ENCODE measurements at regions not wholly inside any gene's neighbourhood (a gene's known extent, or its start where the extent isn't known, plus 50 kb on each side); places are given as distances from the start of the nearest gene placed in this dataset.
A peak's percentile ranks its signal among the peaks of the same experiment; 100 is the strongest.

- Mint-ChIP-seq H3K4me1 (peaks cover 12% of the 10 kb centered on the region), H3K27me3 (ENCODE audit: low read depth) (peaks cover 20% of the 10 kb centered on the region), H3K27ac (no peak overlapping the region), H3K36me3 (peaks cover 7% of the 10 kb centered on the region), H3K4me3 (no peak overlapping the region), H3K9me3 (peaks cover 15% of the 10 kb centered on the region)
- no peak for DNase-seq (ENCODE audit: low spot score in 2 of 2, unreplicated experiment in 2 of 2)
- TF ChIP-seq CTCF (IDR thresholded peaks at IDR 0.05; ENCODE audit: unreplicated experiment): no peak
Observed at GRCh38 chr16:66236301-66236700, 130.2 kb upstream of the CDH5 start.

GRCh38 chr16:66231452-66232160, 134.9 kb upstream of the CDH5 start:
- H3K4me1 Mint-ChIP-seq: peaks cover 30% of the 10 kb centered on the region
- peak overlapping the region; percentile 77 for H3K27ac Mint-ChIP-seq
- H3K9me3 Mint-ChIP-seq: no peaks in the 10 kb centered on the region
- no peaks in the 10 kb centered on the region for H3K36me3 Mint-ChIP-seq
- no peak for TF ChIP-seq CTCF (IDR thresholded peaks at IDR 0.05; ENCODE audit: unreplicated experiment)
- no peak for DNase-seq (ENCODE audit: low spot score in 2 of 2, unreplicated experiment in 2 of 2)
- H3K27me3 Mint-ChIP-seq (ENCODE audit: low read depth): peaks cover 26% of the 10 kb centered on the region
- no peak overlapping the region for H3K4me3 Mint-ChIP-seq

GRCh38 chr16:66229651-66230050, 136.8 kb upstream of the CDH5 start:
- Mint-ChIP-seq H3K4me1 (peaks cover 30% of the 10 kb centered on the region), H3K27me3 (ENCODE audit: low read depth) (peaks cover 12% of the 10 kb centered on the region), H3K27ac (no peak overlapping the region), H3K4me3 (no peak overlapping the region), H3K9me3 (no peaks in the 10 kb centered on the region), H3K36me3 (no peaks in the 10 kb centered on the region)
- DNase-seq (ENCODE audit: low spot score in 2 of 2, unreplicated experiment in 2 of 2): no peak
- no peak for TF ChIP-seq CTCF (IDR thresholded peaks at IDR 0.05; ENCODE audit: unreplicated experiment)

GRCh38 chr16:66228792-66229191, 137.7 kb upstream of the CDH5 start:
- no peaks in the 10 kb centered on the region for H3K9me3 Mint-ChIP-seq
- peaks cover 12% of the 10 kb centered on the region for H3K27me3 Mint-ChIP-seq (ENCODE audit: low read depth)
- no peak overlapping the region for H3K4me3 Mint-ChIP-seq
- H3K36me3 Mint-ChIP-seq: no peaks in the 10 kb centered on the region
- TF ChIP-seq CTCF (IDR thresholded peaks at IDR 0.05; ENCODE audit: unreplicated experiment): no peak
- DNase-seq (ENCODE audit: low spot score in 2 of 2, unreplicated experiment in 2 of 2): no peak
- H3K4me1 Mint-ChIP-seq: peaks cover 30% of the 10 kb centered on the region
- H3K27ac Mint-ChIP-seq: peak overlapping the region; percentile 85

- Mint-ChIP-seq H3K36me3 (no peaks in the 10 kb centered on the region), H3K9me3 (no peaks in the 10 kb centered on the region), H3K4me3 (no peak overlapping the region), H3K4me1 (peaks cover 29% of the 10 kb centered on the region), H3K27me3 (ENCODE audit: low read depth) (peaks cover 14% of the 10 kb centered on the region), H3K27ac (peak overlapping the region; percentile 85)
- TF ChIP-seq CTCF (IDR thresholded peaks at IDR 0.05; ENCODE audit: unreplicated experiment): no peak
- no peak for DNase-seq (ENCODE audit: low spot score in 2 of 2, unreplicated experiment in 2 of 2)
Observed at GRCh38 chr16:66227766-66228530, 138.5 kb upstream of the CDH5 start.

Measured in mesothelial cell of epicardium (in vitro differentiated cells).